HepG2 (cell line): ENCODE measurements at regions not wholly inside any gene's neighbourhood (a gene's known extent, or its start where the extent isn't known, plus 50 kb on each side); places are given as distances from the start of the nearest gene placed in this dataset.

Source experiments
- ATAC-seq: fragments of 200-7000 bp; cut with Tn5 transposase; 3 replicates; pipeline ENCODE4 v1.9.1; 2020; ENCODE audit warnings: mild to moderate bottlenecking, moderate library complexity
- BruUV-seq: library from RNA; stranded (reverse); fragments of 400-500 nt; replicated peaks from 2 replicates; lab custom pipeline; 2021; lab: Mats Ljungman, UMichigan
- CTCF ChIA-PET: fragments of 300-600 bp; formaldehyde crosslinking; extraction: SDS; loops from one replicate; lab custom pipeline; 2021; ENCODE audit warnings: low total read pairs, inconsistent platforms, low intra/inter-chr PET ratio; lab: Yijun Ruan, JAX
- POLR2A ChIA-PET: fragments of 350-600 bp; sonication (Branson Sonifier 250); formaldehyde crosslinking; loops from one replicate; lab custom pipeline; 2020; ENCODE audit warnings: antibody characterized with exemption, inconsistent platforms; lab: Yijun Ruan, JAX
- DNase-seq: peaks from one replicate; pipeline ENCODE4 v3.0.0-alpha.2; 2015; ENCODE audit warnings: low spot score
- FAIRE-seq: peaks from 3 replicates; lab custom pipeline; 2011; peaks lifted over from hg19 to GRCh38; lab: Jason Lieb, UNC
- H2AFZ ChIP-seq: one replicate; pipeline ENCODE4 v1.6.1; 2011; ENCODE audit warnings: low read length, inconsistent platforms
- H3K27ac ChIP-seq: fragments of 300-600 bp; 3 replicates; pipeline ENCODE4 v1.8.0; 2011; ENCODE audit warnings: mixed run types, mild to moderate bottlenecking, mixed read lengths, low read length, inconsistent platforms; ENCODE audit not compliant: insufficient read depth; ENCODE audit errors: extremely low read length
- H3K27me3 ChIP-seq, 2 experiments: fragments of 200-600 bp in 1 of 2; 2 replicates in 1 of 2; 3 replicates in 1 of 2; pipeline versions ENCODE4 v1.6.0 to v1.8.0; 2011; ENCODE audit warnings: low read length in 2 of 2, mild to moderate bottlenecking in 2 of 2, moderate library complexity in 2 of 2, inconsistent platforms in 1 of 2; ENCODE audit not compliant: insufficient read depth in 2 of 2, control insufficient read depth in 1 of 2
- H3K36me3 ChIP-seq, 2 experiments: fragments of 200-600 bp in 1 of 2; replicated peaks in 1 of 2; 2 replicates in 1 of 2; 3 replicates in 1 of 2; pipeline versions ENCODE4 v1.5.1 to v1.8.0; 2011; ENCODE audit warnings: low read length in 2 of 2, inconsistent platforms in 1 of 2; ENCODE audit not compliant: insufficient read depth in 2 of 2, control insufficient read depth in 1 of 2
- H3K4me1 ChIP-seq: 2 replicates; pipeline ENCODE4 v1.5.1; 2012; ENCODE audit warnings: low read length, inconsistent platforms; ENCODE audit not compliant: insufficient read depth
- H3K4me2 ChIP-seq: 2 replicates; pipeline ENCODE4 v1.6.0; 2011; ENCODE audit warnings: low read depth, low read length, inconsistent platforms
- H3K4me3 ChIP-seq, 3 experiments: fragments of 200-600 bp in 1 of 3; sonication (generic), shearing (Covaris generic) in 1 of 3; replicated peaks in 1 of 3; 2 replicates each; pipeline ENCODE4 v1.5.1; 2011 to 2016; ENCODE audit warnings: low read length in 3 of 3, inconsistent platforms in 2 of 3, low read depth in 2 of 3, mild to moderate bottlenecking in 2 of 3, control low read depth in 1 of 3, mixed read lengths in 1 of 3; ENCODE audit not compliant: insufficient read depth in 1 of 3
- H3K79me2 ChIP-seq: one replicate; pipeline ENCODE4 v1.6.1; 2011; ENCODE audit warnings: low read length, inconsistent platforms; ENCODE audit not compliant: insufficient read depth
- H3K9ac ChIP-seq: 2 replicates; pipeline ENCODE4 v1.6.0; 2011; ENCODE audit warnings: mild to moderate bottlenecking, low read depth, low read length, inconsistent platforms; ENCODE audit not compliant: insufficient read depth
- H3K9me3 ChIP-seq: 2 replicates; pipeline ENCODE4 v1.5.1; 2012; ENCODE audit warnings: mild to moderate bottlenecking, low read length
- H4K20me1 ChIP-seq: 2 replicates; pipeline ENCODE4 v1.6.0; 2011; ENCODE audit warnings: inconsistent platforms, mild to moderate bottlenecking, low read length, moderate library complexity; ENCODE audit not compliant: insufficient read depth
- ARID5B ChIP-seq: IDR thresholded peaks from 2 replicates; pipeline ENCODE4 v1.4.0; 2020; ENCODE audit warnings: mild to moderate bottlenecking, missing genetic modification reagents
- DMAP1 ChIP-seq: IDR thresholded peaks from 2 replicates; pipeline ENCODE4 v1.6.1; 2016
- ESRRA ChIP-seq: sonication (generic); formaldehyde crosslinking; IDR thresholded peaks from 2 replicates; pipeline ENCODE4 v1.5.1; 2020; ENCODE audit warnings: mild to moderate bottlenecking, low read depth, missing genetic modification reagents
- ETV5 ChIP-seq: IDR thresholded peaks from 2 replicates; pipeline ENCODE4 v1.6.1; 2018; ENCODE audit warnings: missing biosample characterization, missing genetic modification reagents, inconsistent platforms, borderline replicate concordance
- SOX5 ChIP-seq: IDR thresholded peaks from 2 replicates; pipeline ENCODE4 v1.6.1; 2016; ENCODE audit warnings: borderline replicate concordance
- SPEN ChIP-seq: sonication (generic); formaldehyde crosslinking; IDR thresholded peaks from 2 replicates; pipeline ENCODE4 v1.5.1; 2020; ENCODE audit warnings: low read depth, mild to moderate bottlenecking, missing genetic modification reagents
- STAG1 ChIP-seq: sonication (generic); formaldehyde crosslinking; IDR thresholded peaks from 2 replicates; pipeline ENCODE4 v1.4.0; 2020; ENCODE audit warnings: missing genetic modification reagents
- ZFP36 ChIP-seq: fragments of 150-350 bp; IDR thresholded peaks from 2 replicates; pipeline ENCODE4 v1.6.1; 2018; ENCODE audit warnings: borderline replicate concordance, low read length, low read depth; ENCODE audit not compliant: partially characterized antibody
- ZFP41 ChIP-seq: sonication (generic); formaldehyde crosslinking; IDR thresholded peaks from 2 replicates; pipeline ENCODE4 v1.4.0; 2020; ENCODE audit warnings: mild to moderate bottlenecking, missing genetic modification reagents, borderline replicate concordance
- ZNF24 ChIP-seq: fragments of 450-650 bp; IDR thresholded peaks from 2 replicates; pipeline ENCODE4 v1.6.1; 2017; ENCODE audit warnings: antibody characterized with exemption, mild to moderate bottlenecking
- ZNF574 ChIP-seq: sonication (generic); formaldehyde crosslinking; IDR thresholded peaks from 2 replicates; pipeline ENCODE4 v1.4.0; 2020; ENCODE audit warnings: missing genetic modification reagents
- ZNF747 ChIP-seq: sonication (generic); formaldehyde crosslinking; IDR thresholded peaks from 2 replicates; pipeline ENCODE4 v1.8.1; 2023; ENCODE audit warnings: missing genetic modification reagents, mild to moderate bottlenecking, borderline replicate concordance
- ZNF879 ChIP-seq: sonication (generic); formaldehyde crosslinking; IDR thresholded peaks from 2 replicates; pipeline ENCODE4 v1.8.1; 2023; ENCODE audit warnings: missing genetic modification reagents
- WGBS: methylation state at CpG from one replicate; pipeline ENCODE4 v1.1.6; 2017; ENCODE audit warnings: low lambda C conversion rate; 5-methylcytosine and 5-hydroxymethylcytosine counted together
- in situ Hi-C: cut with HindIII; loops from 2 replicates; pipeline ENCODE4 v1.10.0; 2017; ENCODE audit warnings: low pct_unique_long_range_greater_than_20kb; ENCODE audit not compliant: extremely low pct_ligation_motif_present
- intact Hi-C: fragments of 100-400 bp; cut with micrococcal nuclease; formaldehyde crosslinking; loops from one replicate; pipeline ENCODE4 v1.10.0; 2022; ENCODE audit not compliant: unreplicated experiment
- TF ChIP-seq, protein P1 (sequence below): sonication (generic); formaldehyde crosslinking; IDR thresholded peaks from 2 replicates; pipeline ENCODE4 v1.5.0; 2020; ENCODE audit warnings: missing genetic modification reagents, mild to moderate bottlenecking, borderline replicate concordance
- TF ChIP-seq, protein P2 (sequence below): sonication (generic); formaldehyde crosslinking; IDR thresholded peaks from 2 replicates; pipeline ENCODE4 v1.5.0; 2020; ENCODE audit warnings: missing genetic modification reagents

GRCh38 chr5:61806491-61807020 lies 474.5 kb downstream of the ZSWIM6 start (continued):
- TF ChIP-seq SOX5 (CRISPR knock-in tag): no peak
- TF ChIP-seq, protein P1, sequence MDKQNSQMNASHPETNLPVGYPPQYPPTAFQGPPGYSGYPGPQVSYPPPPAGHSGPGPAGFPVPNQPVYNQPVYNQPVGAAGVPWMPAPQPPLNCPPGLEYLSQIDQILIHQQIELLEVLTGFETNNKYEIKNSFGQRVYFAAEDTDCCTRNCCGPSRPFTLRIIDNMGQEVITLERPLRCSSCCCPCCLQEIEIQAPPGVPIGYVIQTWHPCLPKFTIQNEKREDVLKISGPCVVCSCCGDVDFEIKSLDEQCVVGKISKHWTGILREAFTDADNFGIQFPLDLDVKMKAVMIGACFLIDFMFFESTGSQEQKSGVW (CRISPR knock-in tag): no peak
- no peak for TF ChIP-seq ZNF747
- TF ChIP-seq ZFP41 (CRISPR knock-in tag): no peak
- TF ChIP-seq STAG1 (CRISPR knock-in tag): no peak
- TF ChIP-seq ZNF879 (CRISPR knock-in tag): no peak

DNA sequence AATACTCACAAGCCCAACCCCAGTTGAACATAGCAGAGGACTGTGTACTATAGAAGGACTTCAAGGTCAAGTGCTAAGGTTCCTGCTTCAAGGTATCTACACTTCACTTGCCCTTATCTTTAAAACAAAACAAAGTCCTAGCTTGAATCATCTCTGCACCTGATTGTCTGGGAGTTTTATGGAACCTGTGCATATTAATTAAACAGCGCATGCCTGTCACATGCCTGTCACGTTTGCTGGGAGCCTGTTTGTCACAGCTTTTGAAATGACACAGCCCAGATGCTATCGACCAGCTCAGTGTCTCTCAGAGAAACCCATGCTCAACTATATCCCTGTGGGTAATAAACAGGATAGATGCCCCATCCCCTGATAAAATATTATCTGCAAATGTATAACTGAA lies 476.0 kb downstream of the ZSWIM6 start:
- intact Hi-C loops (no loop called here), in situ Hi-C loops (no loop called here)
- H3K36me3 ChIP-seq: no peaks in the 10 kb centered on the region
- H4K20me1 ChIP-seq: no peaks in the 10 kb centered on the region
- H3K4me2 ChIP-seq: no peak overlapping the region
- no peak overlapping the region for H3K4me3 ChIP-seq
- H3K9ac ChIP-seq: no peak overlapping the region
- H3K4me1 ChIP-seq: no peaks in the 10 kb centered on the region
- H3K27me3 ChIP-seq: no peaks in the 10 kb centered on the region
- POLR2A ChIA-PET: no interaction called here
- H3K27ac ChIP-seq: no peak overlapping the region
- H3K9me3 ChIP-seq: no peaks in the 10 kb centered on the region
- no peak overlapping the region for H2AFZ ChIP-seq
- no peak for FAIRE-seq
- 29% methylated on average over 3 of the region's 3 CpGs for WGBS
- no peak for ATAC-seq
- no TSS peak for BruUV-seq
- no peak for DNase-seq
- CTCF ChIA-PET: no interaction called here
- H3K79me2 ChIP-seq: no peaks in the 10 kb centered on the region
- no peak for TF ChIP-seq ZNF574 (CRISPR knock-in tag)
- no peak for TF ChIP-seq DMAP1
- no peak for TF ChIP-seq ARID5B (CRISPR knock-in tag)
- no peak for TF ChIP-seq ESRRA (CRISPR knock-in tag)
- TF ChIP-seq ZNF24: no peak
- no peak for TF ChIP-seq ZFP36
- TF ChIP-seq, protein P2, sequence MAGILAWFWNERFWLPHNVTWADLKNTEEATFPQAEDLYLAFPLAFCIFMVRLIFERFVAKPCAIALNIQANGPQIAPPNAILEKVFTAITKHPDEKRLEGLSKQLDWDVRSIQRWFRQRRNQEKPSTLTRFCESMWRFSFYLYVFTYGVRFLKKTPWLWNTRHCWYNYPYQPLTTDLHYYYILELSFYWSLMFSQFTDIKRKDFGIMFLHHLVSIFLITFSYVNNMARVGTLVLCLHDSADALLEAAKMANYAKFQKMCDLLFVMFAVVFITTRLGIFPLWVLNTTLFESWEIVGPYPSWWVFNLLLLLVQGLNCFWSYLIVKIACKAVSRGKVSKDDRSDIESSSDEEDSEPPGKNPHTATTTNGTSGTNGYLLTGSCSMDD (CRISPR knock-in tag): no peak
- no peak for TF ChIP-seq SPEN
- TF ChIP-seq ETV5 (CRISPR knock-in tag): no peak
